T-helper 2 cell treated with Interferon-gamma antibody and Interleukin-4, amounts not matched to agents 5 μg/mL and 100 μg/mL, for 36 hours (primary cell): ENCODE measurements at regions not wholly inside any gene's neighbourhood (a gene's known extent, or its start where the extent isn't known, plus 50 kb on each side); places are given as distances from the start of the nearest gene placed in this dataset.

ENCODE experiments used
- DNase-seq: peaks from one replicate; pipeline ENCODE4 v3.0.0; 2021; ENCODE audit warnings: low spot score
- H3K27ac Mint-ChIP-seq: one replicate; pipeline ENCODE4 v1.8.0; 2021; ENCODE audit warnings: mild to moderate bottlenecking, mixed read lengths
- H3K27me3 Mint-ChIP-seq: one replicate; pipeline ENCODE4 v1.8.0; 2021; ENCODE audit warnings: low read depth, mixed read lengths
- H3K36me3 Mint-ChIP-seq: one replicate; pipeline ENCODE4 v1.8.0; 2021; ENCODE audit warnings: low read depth, mixed read lengths
- H3K4me1 Mint-ChIP-seq: one replicate; pipeline ENCODE4 v1.8.0; 2021; ENCODE audit warnings: low read depth, mixed read lengths
- H3K4me3 Mint-ChIP-seq: one replicate; pipeline ENCODE4 v1.8.0; 2022; ENCODE audit warnings: mild to moderate bottlenecking, moderate library complexity, mixed read lengths
- H3K9me3 Mint-ChIP-seq: one replicate; pipeline ENCODE4 v1.8.0; 2021; ENCODE audit warnings: mixed read lengths

DNA sequence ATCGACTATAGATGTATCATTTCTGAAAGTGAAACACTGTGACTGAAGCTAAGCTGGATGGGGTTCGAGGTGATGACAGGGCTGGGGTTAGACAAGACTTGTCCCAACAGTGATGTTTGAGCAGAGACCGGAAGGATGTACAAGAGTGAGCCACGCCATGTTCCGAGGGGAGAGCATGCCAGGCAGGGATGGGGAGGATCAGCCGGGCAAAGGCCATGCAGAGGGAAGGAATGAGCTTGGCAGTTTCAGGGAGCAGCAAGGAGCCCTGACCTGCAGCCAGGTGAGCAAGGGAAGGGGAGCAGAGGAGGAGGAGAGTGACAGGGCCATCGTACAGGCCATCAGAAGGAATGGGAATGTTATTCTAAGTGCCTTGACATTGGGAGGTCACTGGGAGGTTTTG is 114.9 kb upstream of the GPR26 start:
- Mint-ChIP-seq H3K4me1 (no peaks in the 10 kb centered on the region), H3K9me3 (no peaks in the 10 kb centered on the region), H3K4me3 (no peak overlapping the region), H3K36me3 (no peaks in the 10 kb centered on the region), H3K27me3 (no peaks in the 10 kb centered on the region), H3K27ac (no peak overlapping the region)
- DNase-seq = no peak

DNA sequence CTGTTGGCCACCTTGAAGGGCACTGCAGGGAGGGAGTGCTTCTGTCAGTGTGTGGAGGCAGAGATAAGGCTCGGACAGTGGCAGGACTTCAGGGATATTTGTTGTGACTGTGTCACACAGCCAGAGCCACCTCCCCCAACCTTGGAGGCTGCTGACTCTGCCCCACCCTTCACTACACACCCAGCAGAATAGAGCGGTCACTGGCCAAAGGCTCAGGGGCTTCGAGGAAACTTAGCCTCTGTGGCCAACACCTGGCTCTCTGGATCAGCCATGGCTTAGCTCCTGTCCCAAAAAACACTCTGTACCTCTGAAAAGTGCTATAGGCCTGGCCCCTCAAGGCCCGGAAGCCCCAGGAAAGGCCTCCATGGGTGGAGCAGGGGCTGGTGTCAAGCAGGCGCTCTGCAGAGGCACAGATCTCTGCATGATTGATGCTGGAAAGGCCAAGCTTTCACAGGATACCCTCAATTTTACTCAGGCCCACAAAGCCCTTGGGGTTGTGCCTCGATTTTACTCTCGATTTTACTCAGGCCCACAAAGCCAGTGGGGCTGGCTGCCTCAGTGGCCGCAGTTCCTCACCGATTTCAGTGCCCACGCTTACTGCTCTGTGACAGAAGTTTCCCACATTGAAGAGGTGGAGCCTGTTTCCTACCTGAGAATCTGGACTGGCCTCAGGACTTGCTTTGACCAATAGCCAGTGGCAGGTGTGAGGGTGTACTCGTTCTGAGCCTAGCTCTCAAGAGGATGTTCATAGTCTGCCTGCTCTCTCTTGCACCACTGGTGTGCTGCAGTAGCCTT is 113.2 kb upstream of the GPR26 start:
- DNase-seq = no peak
- H3K27ac Mint-ChIP-seq = no peak overlapping the region
- no peaks in the 10 kb centered on the region for H3K4me1 Mint-ChIP-seq
- H3K36me3 Mint-ChIP-seq = no peaks in the 10 kb centered on the region
- no peaks in the 10 kb centered on the region for H3K9me3 Mint-ChIP-seq
- no peak overlapping the region for H3K4me3 Mint-ChIP-seq
- H3K27me3 Mint-ChIP-seq = no peaks in the 10 kb centered on the region

DNA sequence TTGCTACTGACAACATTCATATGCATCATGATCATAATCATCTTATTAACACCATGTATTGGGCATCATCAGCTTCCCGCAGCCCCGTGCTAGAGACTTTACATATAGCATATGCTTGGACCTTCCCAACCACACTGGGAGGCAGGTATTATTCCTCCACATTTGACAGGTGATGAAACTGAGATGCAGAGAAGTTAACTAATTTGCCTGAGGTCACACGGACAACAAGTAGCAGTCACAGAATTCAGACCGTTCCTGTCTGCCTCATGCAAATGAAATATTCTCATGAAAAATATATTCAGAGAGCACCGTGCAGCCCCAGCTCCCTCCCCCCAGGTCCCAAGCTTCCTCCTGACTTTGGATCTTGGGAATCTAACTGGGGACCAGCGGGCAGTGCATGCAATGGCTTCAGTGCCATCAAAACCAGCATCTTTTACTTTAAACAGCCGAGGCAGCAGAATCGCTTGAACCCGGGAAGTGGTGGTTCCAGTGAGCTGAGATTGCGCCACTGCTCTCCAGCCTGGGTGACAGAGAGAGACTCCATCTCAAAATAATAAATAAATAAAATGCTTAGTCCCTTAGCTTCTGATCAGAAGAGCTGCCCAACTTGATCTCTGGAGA is 112.2 kb upstream of the GPR26 start:
- Mint-ChIP-seq H3K27me3 (no peaks in the 10 kb centered on the region), H3K4me1 (no peaks in the 10 kb centered on the region), H3K27ac (no peak overlapping the region), H3K36me3 (no peaks in the 10 kb centered on the region), H3K4me3 (no peak overlapping the region), H3K9me3 (no peaks in the 10 kb centered on the region)
- DNase-seq = no peak

DNA sequence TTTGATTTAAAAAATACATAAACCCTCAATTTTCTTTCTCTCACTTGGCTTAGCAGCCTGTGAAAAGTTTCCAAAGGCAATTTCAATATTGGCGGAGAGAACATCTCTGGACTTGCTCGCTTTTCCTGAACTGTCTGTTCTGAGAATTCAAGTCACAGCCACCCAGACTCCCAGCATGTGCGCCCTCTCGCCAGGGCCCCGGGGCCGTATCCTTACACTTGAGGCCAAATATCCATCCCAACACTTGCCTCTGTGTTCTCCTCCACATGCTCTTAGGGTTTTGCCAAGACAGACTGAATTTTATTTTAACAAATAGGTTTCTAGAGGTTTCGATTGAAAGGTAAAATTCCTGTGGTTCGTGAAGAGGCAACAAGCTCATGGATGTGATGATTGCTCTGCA is 111.5 kb upstream of the GPR26 start:
- Mint-ChIP-seq H3K9me3 (no peaks in the 10 kb centered on the region), H3K27ac (no peak overlapping the region), H3K4me1 (no peaks in the 10 kb centered on the region)

DNA sequence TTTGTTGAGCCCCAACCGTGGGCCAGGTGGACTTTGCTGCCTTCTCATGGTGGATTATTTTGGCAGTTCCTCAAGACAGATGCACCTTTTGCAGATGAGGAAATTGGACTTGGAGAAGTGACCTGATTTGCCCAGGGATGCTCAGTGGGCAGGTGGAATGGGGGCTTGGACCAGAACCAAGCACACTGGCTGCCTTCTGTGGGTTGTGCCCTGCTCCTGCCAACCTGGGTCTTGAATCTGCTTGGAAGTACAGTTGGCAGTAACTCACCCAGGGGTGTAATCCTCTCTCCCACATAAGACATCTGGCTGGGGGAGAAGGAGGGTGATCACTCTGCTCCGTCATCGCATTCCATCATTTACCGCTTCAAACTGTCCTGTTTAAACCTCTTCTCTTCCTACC is 110.5 kb upstream of the GPR26 start:
- Mint-ChIP-seq H3K9me3 (no peaks in the 10 kb centered on the region), H3K4me3 (no peak overlapping the region), H3K4me1 (no peaks in the 10 kb centered on the region), H3K27ac (no peak overlapping the region), H3K27me3 (peaks cover 2% of the 10 kb centered on the region), H3K36me3 (no peaks in the 10 kb centered on the region)
- no peak for DNase-seq

More for the DNA sequence above, 111.5 kb upstream of the GPR26 start:
- Mint-ChIP-seq H3K27me3 (peaks cover 2% of the 10 kb centered on the region), H3K36me3 (no peaks in the 10 kb centered on the region), H3K4me3 (no peak overlapping the region)
- DNase-seq = no peak

DNA sequence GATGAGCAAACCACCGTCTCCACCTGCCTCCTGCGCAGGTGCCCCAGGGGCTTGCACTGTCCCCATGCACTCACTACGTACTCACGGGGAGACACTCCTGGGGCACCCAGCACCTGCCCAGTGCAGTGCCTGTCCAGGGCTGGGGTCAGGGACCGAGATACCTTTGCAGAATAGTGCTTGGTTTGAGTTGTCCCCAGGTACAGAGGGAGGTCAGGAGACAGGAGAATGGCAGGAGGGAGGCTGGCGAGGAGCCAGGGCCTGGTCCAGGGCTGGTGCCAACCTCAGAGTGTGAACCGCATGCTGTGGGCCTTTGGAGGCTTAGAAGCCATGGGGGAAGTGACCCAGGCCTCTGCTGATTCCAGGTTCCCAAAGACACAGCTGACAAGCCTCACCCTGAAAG is 110.1 kb upstream of the GPR26 start:
- H3K36me3 Mint-ChIP-seq = no peaks in the 10 kb centered on the region
- no peak overlapping the region for H3K4me3 Mint-ChIP-seq
- peaks cover 2% of the 10 kb centered on the region for H3K27me3 Mint-ChIP-seq
- no peak for DNase-seq
- no peaks in the 10 kb centered on the region for H3K9me3 Mint-ChIP-seq
- no peak overlapping the region for H3K27ac Mint-ChIP-seq
- H3K4me1 Mint-ChIP-seq = no peaks in the 10 kb centered on the region

DNA sequence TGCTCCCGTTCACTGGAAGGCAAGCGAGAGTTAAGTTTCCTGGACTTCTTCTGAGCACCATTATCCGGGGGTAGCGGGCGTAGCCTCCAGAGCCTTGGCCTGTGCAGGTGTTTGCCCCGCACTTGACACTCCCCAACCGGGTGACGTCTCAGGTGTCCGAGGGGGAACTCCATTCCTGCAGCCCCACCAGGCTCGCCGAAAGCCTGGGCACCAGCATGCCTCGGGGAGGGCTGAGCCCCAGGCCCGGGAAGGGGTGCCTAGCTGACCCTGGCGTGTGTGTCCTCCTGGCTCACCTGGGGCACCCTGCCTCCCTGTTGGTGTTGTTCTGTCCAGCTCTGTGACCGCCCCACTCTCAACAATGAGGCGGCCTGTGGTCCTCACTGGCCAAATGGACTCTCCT is 109.4 kb upstream of the GPR26 start:
- no peaks in the 10 kb centered on the region for H3K9me3 Mint-ChIP-seq
- H3K36me3 Mint-ChIP-seq = no peaks in the 10 kb centered on the region
- no peak for DNase-seq
- no peak overlapping the region for H3K4me3 Mint-ChIP-seq
- no peaks in the 10 kb centered on the region for H3K4me1 Mint-ChIP-seq
- H3K27me3 Mint-ChIP-seq = peaks cover 2% of the 10 kb centered on the region
- H3K27ac Mint-ChIP-seq = no peak overlapping the region

DNA sequence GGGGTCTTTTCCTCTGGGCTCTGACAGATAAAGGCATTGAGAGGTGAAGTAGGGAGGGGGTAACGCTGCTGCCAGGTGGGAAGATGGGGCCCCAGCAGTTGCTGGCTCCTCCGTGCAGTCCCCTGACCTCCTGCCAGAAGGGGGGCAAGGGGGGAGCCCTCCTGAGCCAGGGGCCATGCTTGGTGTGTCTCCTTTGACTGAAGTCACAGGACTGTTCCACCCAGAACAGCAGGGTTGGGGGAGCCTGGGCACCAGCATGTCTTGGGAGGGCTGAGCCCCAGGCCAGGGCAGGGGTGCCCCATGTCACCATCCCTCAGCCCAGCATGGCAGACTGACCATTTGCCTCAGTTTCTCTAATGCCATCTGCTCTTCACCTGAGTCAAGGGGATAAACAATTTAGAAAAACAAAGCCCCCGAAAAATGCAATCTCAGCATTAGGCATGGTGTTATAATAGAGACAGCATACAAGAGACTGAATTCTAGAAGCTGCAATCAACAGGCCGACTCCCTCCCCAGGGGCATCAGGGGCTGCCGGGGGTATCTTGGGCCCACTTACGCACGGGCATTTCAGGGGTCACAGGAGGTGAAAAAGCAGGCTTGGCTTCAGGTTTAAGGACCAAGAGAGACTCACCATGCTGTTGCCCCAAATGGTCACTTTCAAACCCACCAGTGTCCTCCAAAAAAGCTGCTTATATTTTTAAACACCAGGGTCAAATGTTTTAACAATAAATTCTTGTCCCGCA is 108.6 kb upstream of the GPR26 start:
- Mint-ChIP-seq H3K36me3 (no peaks in the 10 kb centered on the region), H3K9me3 (no peaks in the 10 kb centered on the region), H3K27ac (no peak overlapping the region), H3K4me1 (no peaks in the 10 kb centered on the region), H3K4me3 (no peak overlapping the region), H3K27me3 (peaks cover 2% of the 10 kb centered on the region)
- no peak for DNase-seq

DNA sequence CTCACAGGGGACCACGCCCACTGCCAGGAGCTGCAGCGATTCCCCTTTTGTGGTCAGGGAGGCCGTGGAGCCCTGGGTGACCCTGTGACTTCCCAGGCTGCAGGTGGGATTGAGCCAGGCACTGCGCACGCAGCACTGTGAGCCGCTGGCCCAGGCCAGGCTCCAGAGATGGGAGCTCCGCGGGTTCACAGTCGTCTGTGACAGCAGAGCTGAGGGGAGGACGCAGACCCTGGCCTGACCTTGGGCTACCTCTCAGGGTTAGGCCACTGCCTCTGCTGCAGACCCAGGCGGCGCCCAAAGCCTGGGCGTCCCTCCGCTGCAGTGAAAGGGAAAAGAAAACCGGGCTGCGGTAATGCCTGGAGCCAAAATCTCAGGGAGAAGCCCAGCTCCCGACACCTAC is 107.5 kb upstream of the GPR26 start:
- Mint-ChIP-seq H3K9me3 (no peaks in the 10 kb centered on the region), H3K27me3 (peaks cover 2% of the 10 kb centered on the region), H3K4me1 (no peaks in the 10 kb centered on the region), H3K27ac (no peak overlapping the region), H3K4me3 (no peak overlapping the region), H3K36me3 (no peaks in the 10 kb centered on the region)
- no peak for DNase-seq

DNA sequence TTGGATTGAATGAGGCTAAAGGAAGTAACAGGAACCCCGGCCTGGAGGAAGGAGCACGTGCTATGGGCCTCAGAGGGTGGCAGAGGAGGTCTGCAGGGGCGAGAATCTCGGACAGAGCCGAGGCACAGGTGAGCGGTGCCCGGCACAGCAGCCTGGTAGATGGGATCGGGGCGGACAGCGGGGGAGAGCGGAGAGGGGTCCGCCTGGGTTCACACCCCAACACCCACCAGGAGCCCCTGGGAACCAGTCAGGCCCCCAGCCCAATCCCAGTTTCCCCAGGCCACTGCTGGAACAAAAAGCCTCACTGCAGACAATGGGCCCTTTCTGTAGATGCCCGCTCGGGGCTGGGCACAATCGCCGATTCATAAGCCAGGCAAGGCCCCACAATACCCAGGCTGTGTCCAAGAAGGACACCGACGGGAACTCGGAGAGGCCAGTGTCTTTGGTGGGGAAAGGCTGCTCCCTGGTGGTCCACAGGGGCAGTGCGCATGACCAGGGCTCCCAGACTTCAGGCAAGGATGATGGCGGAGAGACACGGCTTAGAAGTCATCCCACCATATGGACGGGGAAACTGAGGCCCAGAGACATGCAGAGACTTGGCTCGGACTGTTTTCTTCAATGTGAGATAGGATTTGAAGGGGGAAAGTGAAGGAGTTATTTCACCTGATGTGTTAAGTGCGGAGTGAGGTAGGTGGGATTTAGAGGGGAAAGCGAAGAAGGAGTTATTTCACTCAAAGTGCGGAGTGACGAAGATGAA is 106.9 kb upstream of the GPR26 start:
- H3K27ac Mint-ChIP-seq = no peak overlapping the region
- no peak overlapping the region for H3K4me3 Mint-ChIP-seq
- H3K9me3 Mint-ChIP-seq = no peaks in the 10 kb centered on the region
- no peaks in the 10 kb centered on the region for H3K4me1 Mint-ChIP-seq
- peak; percentile 39 for DNase-seq
- H3K36me3 Mint-ChIP-seq = no peaks in the 10 kb centered on the region
- peaks cover 2% of the 10 kb centered on the region for H3K27me3 Mint-ChIP-seq

DNA sequence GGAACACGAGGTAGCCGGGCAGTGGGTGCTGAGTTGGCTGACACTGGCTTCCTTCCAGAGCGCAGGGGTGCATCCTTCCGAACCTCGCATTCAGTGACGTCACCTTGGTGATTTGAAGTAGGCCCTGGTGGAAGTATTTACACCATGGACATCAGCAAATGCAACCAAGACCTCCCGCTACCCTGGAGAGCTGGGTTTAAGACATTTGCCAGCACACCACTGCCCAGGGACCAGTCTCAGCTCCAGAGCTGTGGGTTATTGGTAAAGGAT is 106.4 kb upstream of the GPR26 start:
- Mint-ChIP-seq H3K9me3 (no peaks in the 10 kb centered on the region), H3K4me3 (no peak overlapping the region), H3K4me1 (no peaks in the 10 kb centered on the region), H3K27me3 (peaks cover 2% of the 10 kb centered on the region), H3K36me3 (no peaks in the 10 kb centered on the region), H3K27ac (no peak overlapping the region)
- no peak for DNase-seq

DNA sequence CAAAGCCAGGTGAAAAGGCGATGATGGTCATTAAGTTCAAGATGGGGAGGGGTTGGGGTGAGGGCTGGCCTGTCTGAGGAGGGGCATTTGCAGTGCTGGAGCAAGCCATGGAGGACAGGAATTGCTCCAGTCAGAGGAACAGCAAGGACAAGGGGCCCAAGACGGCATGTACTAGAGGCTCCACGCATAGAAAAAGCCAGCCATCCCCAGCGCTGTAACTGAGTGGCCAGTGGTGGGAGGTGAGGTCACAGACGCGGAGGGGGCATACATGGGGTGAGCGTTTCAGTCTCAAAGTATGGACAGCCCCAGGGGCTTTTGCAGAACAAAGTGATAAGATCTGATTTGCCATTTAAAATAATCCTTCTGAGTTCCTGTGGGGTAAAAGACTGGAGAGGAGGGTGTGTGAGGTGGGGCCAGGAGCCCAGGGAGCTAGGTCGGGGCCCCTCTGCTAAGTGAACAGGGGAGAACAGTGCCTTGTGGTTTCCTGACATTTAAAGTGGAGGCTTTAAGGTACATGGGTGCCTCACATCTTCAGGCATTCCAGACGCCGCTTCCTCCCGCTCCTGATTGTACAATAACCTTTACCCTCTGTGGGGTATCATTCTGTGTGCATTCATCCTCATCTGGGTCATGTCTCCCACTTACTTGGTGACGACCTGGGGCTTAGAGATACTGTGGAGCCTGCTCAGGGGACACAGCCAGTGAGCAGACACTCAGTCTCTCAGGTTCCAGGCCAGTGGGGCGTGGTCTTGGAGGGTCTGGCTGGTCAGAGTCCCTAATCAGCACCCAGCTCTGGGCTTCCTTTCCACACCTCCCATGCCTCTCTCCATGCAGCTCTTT is 105.6 kb upstream of the GPR26 start:
- Mint-ChIP-seq H3K27me3 (peaks cover 2% of the 10 kb centered on the region), H3K4me1 (no peaks in the 10 kb centered on the region), H3K27ac (no peak overlapping the region), H3K4me3 (no peak overlapping the region), H3K36me3 (no peaks in the 10 kb centered on the region), H3K9me3 (no peaks in the 10 kb centered on the region)
- no peak for DNase-seq

DNA sequence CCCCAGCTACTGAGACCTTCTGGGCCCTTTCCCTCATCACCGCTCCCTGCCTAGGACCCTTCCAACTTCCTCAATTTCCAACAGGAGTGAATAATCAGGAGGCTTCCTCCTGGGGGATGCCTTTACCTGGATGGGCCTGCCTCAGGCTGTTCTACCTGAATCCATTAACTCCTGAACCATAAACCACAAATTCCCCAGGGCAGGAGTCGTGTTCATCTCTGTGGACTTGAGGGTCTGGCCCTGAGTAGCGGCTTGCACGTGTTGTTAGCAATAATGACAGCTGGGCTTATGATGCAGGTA is 105.1 kb upstream of the GPR26 start:
- Mint-ChIP-seq H3K9me3 (no peaks in the 10 kb centered on the region), H3K4me1 (no peaks in the 10 kb centered on the region), H3K27me3 (peaks cover 2% of the 10 kb centered on the region), H3K4me3 (no peak overlapping the region), H3K27ac (no peak overlapping the region), H3K36me3 (no peaks in the 10 kb centered on the region)
- DNase-seq = no peak
